CD14-positive monocyte (primary cell): ENCODE measurements at regions not wholly inside any gene's neighbourhood (a gene's known extent, or its start where the extent isn't known, plus 50 kb on each side); places are given as distances from the start of the nearest gene placed in this dataset.

ENCODE experiments used
- DNase-seq, 3 donors: peaks; one replicate each; pipeline ENCODE4 v3.0.0-alpha.2; 2011 to 2022
- H2AFZ ChIP-seq: 2 replicates; pipeline ENCODE4 v1.6.0; 2012; ENCODE audit warnings: mild to moderate bottlenecking, low read depth, low read length, inconsistent platforms; ENCODE audit not compliant: insufficient read depth, poor library complexity, severe bottlenecking
- H3K27ac ChIP-seq, 2 donors: 1 replicate in 1 of 2; 2 replicates in 1 of 2; pipeline ENCODE4 v1.5.1; 2012 to 2013; ENCODE audit warnings: low read length in 2 of 2, control low read depth in 1 of 2, inconsistent platforms in 1 of 2, low read depth in 1 of 2, mild to moderate bottlenecking in 1 of 2
- H3K27me3 ChIP-seq, 2 donors: one replicate each; pipeline versions ENCODE4 v1.6.0 to v1.6.1; 2011 to 2013; ENCODE audit warnings: low read length in 2 of 2; ENCODE audit not compliant: control insufficient read depth in 2 of 2, insufficient read depth in 2 of 2
- H3K36me3 ChIP-seq, 2 donors: replicated peaks in 1 of 2; 1 replicate in 1 of 2; 2 replicates in 1 of 2; pipeline versions ENCODE4 v1.5.1 to v1.6.1; 2012 to 2013; ENCODE audit warnings: low read length in 2 of 2, control low read depth in 1 of 2, inconsistent platforms in 1 of 2, mild to moderate bottlenecking in 1 of 2; ENCODE audit not compliant: insufficient read depth in 2 of 2, control insufficient read depth in 1 of 2
- H3K4me1 ChIP-seq, 2 donors: 1 replicate in 1 of 2; 2 replicates in 1 of 2; pipeline versions ENCODE4 v1.5.1 to v1.6.1; 2012 to 2013; ENCODE audit warnings: low read length in 2 of 2, control low read depth in 1 of 2, inconsistent platforms in 1 of 2, mild to moderate bottlenecking in 1 of 2, moderate library complexity in 1 of 2; ENCODE audit not compliant: insufficient read depth in 2 of 2, control insufficient read depth in 1 of 2
- H3K4me2 ChIP-seq: replicated peaks from 2 replicates; pipeline ENCODE3; 2012; ENCODE audit warnings: low read length, moderate library complexity, mild to moderate bottlenecking; ENCODE audit not compliant: poor library complexity, severe bottlenecking; ENCODE audit errors: extremely low read depth
- H3K4me3 ChIP-seq, 3 experiments: fragments of 200-600 bp in 1 of 3; sonication (generic) in 1 of 3; replicated peaks in 1 of 3; 1 replicate in 2 of 3; 2 replicates in 1 of 3; pipeline ENCODE4 v1.5.1; 2011 to 2013; ENCODE audit warnings: low read length in 3 of 3, mild to moderate bottlenecking in 3 of 3, control low read depth in 2 of 3, low read depth in 2 of 3, inconsistent platforms in 1 of 3, moderate library complexity in 1 of 3
- H3K79me2 ChIP-seq: 2 replicates; pipeline ENCODE4 v1.6.0; 2012; ENCODE audit warnings: mild to moderate bottlenecking, control low read depth, inconsistent platforms, low read length, moderate library complexity; ENCODE audit not compliant: insufficient read depth
- H3K9ac ChIP-seq: 2 replicates; pipeline ENCODE4 v1.6.0; 2017; ENCODE audit warnings: low read length, mild to moderate bottlenecking; ENCODE audit not compliant: insufficient read depth, poor library complexity, severe bottlenecking
- H3K9me3 ChIP-seq, 2 donors: replicated peaks in 1 of 2; 1 replicate in 1 of 2; 2 replicates in 1 of 2; pipeline versions ENCODE4 v1.5.1 to v1.6.1; 2012 to 2013; ENCODE audit warnings: low read length in 2 of 2, control low read depth in 1 of 2; ENCODE audit not compliant: control insufficient read depth in 1 of 2, insufficient read depth in 1 of 2
- H4K20me1 ChIP-seq: 2 replicates; pipeline ENCODE4 v1.6.0; 2012; ENCODE audit warnings: mild to moderate bottlenecking, low read length, control low read depth, moderate library complexity; ENCODE audit not compliant: insufficient read depth
- H3K27ac Mint-ChIP-seq, 7 donors: one replicate each; pipeline ENCODE4 v1.8.0; 2020; ENCODE audit warnings: mild to moderate bottlenecking in 7 of 7, mixed read lengths in 7 of 7, moderate library complexity in 6 of 7, inconsistent platforms in 2 of 7
- H3K27me3 Mint-ChIP-seq, 3 donors: one replicate each; pipeline ENCODE4 v1.8.0; 2021 to 2022; ENCODE audit warnings: low read depth in 3 of 3, mild to moderate bottlenecking in 3 of 3, mixed read lengths in 3 of 3, moderate library complexity in 3 of 3, inconsistent platforms in 1 of 3
- H3K36me3 Mint-ChIP-seq, 2 donors: one replicate each; pipeline ENCODE4 v1.8.0; 2020; ENCODE audit warnings: mixed read lengths in 2 of 2, inconsistent platforms in 1 of 2, mild to moderate bottlenecking in 1 of 2
- H3K4me1 Mint-ChIP-seq: one replicate; pipeline ENCODE4 v1.8.0; 2020; ENCODE audit warnings: mild to moderate bottlenecking, mixed read lengths
- H3K4me3 Mint-ChIP-seq, 2 donors: one replicate each; pipeline ENCODE4 v1.8.0; 2020; ENCODE audit warnings: mild to moderate bottlenecking in 2 of 2, mixed read lengths in 2 of 2, moderate library complexity in 1 of 2
- H3K9me3 Mint-ChIP-seq, 7 donors: one replicate each; pipeline ENCODE4 v1.8.0; 2020 to 2022; ENCODE audit warnings: mixed read lengths in 7 of 7, mild to moderate bottlenecking in 6 of 7, moderate library complexity in 6 of 7, inconsistent platforms in 2 of 7
- WGBS: methylation state at CpG from one replicate; pipeline ENCODE4 v1.1.5; 2013; ENCODE audit warnings: missing lambda C conversion rate; ENCODE audit not compliant: insufficient coverage; 5-methylcytosine and 5-hydroxymethylcytosine counted together
- intact Hi-C, 2 donors: fragments of 100-400 bp; cut with micrococcal nuclease; formaldehyde crosslinking; loops; one replicate each; pipeline versions ENCODE4 v1.15.0 to v1.15.1; 2023
- TF ChIP-seq, protein P1 (sequence below): fragments of 200-600 bp; IDR thresholded peaks from one replicate; pipeline ENCODE4 v1.8.0; 2022; ENCODE audit warnings: antibody characterized with exemption, mild to moderate bottlenecking

DNA sequence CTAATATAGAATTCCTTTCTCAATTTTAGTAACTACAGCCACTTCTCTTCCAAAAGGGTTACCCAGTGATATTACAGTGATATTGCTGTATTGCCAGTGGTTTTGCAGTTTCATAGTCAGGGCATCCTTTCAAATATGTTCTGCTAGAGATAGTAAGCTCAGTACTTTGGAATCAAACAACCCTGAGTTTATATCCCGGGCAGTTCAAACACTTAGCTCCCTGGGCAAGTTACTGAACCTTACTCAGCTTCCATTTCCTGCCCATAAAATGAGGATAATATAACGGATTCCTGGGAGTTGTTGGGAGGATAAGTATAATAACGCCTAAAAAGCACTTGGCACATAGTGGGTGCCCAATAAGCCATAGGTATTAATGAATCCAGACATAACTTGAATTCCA lies 212.6 kb upstream of the PARD3B start:
- Histone ChIP-seq H3K27ac (no peak overlapping the region), H2AFZ (no peak overlapping the region), H3K4me3 (no peak overlapping the region), H3K4me2 (no peak overlapping the region), H3K9ac (no peak overlapping the region), H4K20me1 (no peaks in the 10 kb centered on the region), H3K79me2 (no peaks in the 10 kb centered on the region), H3K9me3 (no peaks in the 10 kb centered on the region), H3K27me3 (no peaks in the 10 kb centered on the region), H3K36me3 (no peaks in the 10 kb centered on the region), H3K4me1 (no peaks in the 10 kb centered on the region)
- Mint-ChIP-seq H3K4me3 (no peak overlapping the region), H3K9me3 (no peaks in the 10 kb centered on the region), H3K27me3 (peaks cover 0 to 3% (median 2%) of the 10 kb centered on the region in 3 donors), H3K27ac (no peak overlapping the region), H3K36me3 (no peaks in the 10 kb centered on the region), H3K4me1 (no peaks in the 10 kb centered on the region)
- no peak for DNase-seq
- WGBS: no CpG with 5 or more reads among the region's 3 CpGs
- intact Hi-C loops: no loop called here
- TF ChIP-seq, protein P1, sequence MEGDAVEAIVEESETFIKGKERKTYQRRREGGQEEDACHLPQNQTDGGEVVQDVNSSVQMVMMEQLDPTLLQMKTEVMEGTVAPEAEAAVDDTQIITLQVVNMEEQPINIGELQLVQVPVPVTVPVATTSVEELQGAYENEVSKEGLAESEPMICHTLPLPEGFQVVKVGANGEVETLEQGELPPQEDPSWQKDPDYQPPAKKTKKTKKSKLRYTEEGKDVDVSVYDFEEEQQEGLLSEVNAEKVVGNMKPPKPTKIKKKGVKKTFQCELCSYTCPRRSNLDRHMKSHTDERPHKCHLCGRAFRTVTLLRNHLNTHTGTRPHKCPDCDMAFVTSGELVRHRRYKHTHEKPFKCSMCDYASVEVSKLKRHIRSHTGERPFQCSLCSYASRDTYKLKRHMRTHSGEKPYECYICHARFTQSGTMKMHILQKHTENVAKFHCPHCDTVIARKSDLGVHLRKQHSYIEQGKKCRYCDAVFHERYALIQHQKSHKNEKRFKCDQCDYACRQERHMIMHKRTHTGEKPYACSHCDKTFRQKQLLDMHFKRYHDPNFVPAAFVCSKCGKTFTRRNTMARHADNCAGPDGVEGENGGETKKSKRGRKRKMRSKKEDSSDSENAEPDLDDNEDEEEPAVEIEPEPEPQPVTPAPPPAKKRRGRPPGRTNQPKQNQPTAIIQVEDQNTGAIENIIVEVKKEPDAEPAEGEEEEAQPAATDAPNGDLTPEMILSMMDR: no peak

DNA sequence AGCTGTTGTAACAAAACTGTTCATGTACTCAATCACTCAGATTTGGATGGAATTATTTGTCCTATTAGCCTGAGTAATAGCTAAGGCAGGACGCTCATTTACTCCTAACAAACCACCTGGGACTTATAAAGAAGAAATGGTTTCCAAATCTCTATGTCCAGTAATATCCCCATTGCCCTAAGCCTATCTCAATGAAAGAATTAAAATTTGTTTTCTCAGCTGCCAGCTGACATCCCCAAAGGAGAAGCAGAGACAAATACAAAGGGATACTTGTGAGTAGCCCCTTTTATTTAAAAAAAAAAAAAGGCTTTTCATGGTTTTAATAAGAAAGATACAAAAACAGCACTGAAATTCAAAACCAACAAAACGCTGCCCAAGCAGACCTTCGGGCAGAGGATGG lies 211.4 kb upstream of the PARD3B start:
- Histone ChIP-seq H3K36me3 (no peaks in the 10 kb centered on the region), H3K27me3 (no peaks in the 10 kb centered on the region), H3K79me2 (no peaks in the 10 kb centered on the region), H4K20me1 (no peaks in the 10 kb centered on the region), H3K9me3 (no peaks in the 10 kb centered on the region), H2AFZ (no peak overlapping the region), H3K9ac (no peak overlapping the region), H3K4me2 (no peak overlapping the region), H3K4me1 (no peaks in the 10 kb centered on the region), H3K27ac (no peak overlapping the region), H3K4me3 (no peak overlapping the region)
- Mint-ChIP-seq H3K27me3 (peaks cover 0 to 3% (median 2%) of the 10 kb centered on the region in 3 donors), H3K9me3 (no peaks in the 10 kb centered on the region), H3K36me3 (no peaks in the 10 kb centered on the region), H3K4me1 (no peaks in the 10 kb centered on the region), H3K4me3 (no peak overlapping the region), H3K27ac (no peak overlapping the region)
- no CpG with 5 or more reads among the region's 3 CpGs for WGBS
- intact Hi-C loops: no loop called here
- DNase-seq: no peak
- TF ChIP-seq, protein P1: no peak
